ENCODE measurements at regions not wholly inside any gene's neighbourhood (a gene's known extent, or its start where the extent isn't known, plus 50 kb on each side); places are given as distances from the start of the nearest gene placed in this dataset.

DNA sequence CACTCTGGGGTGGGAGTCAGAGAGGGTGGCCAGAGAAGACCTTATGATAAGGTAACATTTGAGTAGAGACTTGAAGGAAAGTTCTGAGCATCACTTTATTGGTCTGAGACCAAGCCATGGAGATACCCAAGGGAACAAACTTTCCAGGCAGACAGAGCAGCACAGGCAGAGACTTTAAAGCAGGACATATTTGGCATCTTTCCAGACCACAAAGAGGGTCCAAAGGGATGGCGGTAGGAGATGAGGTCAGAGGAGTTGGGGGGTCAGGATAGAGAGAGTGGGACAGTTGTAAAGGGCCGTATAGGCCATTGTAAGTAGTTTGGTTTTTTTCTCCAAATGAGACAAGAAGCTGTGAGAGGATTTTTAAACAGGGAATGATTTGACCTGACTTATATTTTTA is 344.4 kb downstream of the SEC23A start:
- intact Hi-C loops (cut with DNase I), result no loop called here
- FAIRE-seq (no peak), DNase-seq (no peak)
- Histone ChIP-seq H3K9me3 (ENCODE audit: control insufficient read depth in 2 of 3, insufficient read depth in 1 of 3, low read length in 3 of 3) (no peaks in the 10 kb centered on the region), H3K27ac (ENCODE audit: low read depth in 2 of 2, low read length in 2 of 2) (no peak overlapping the region), H3K4me3 (ENCODE audit: low read length in 3 of 3) (no peak overlapping the region), H3K36me3 (ENCODE audit: control insufficient read depth in 2 of 3, insufficient read depth in 3 of 3, low read length in 3 of 3) (no peaks in the 10 kb centered on the region), H3K9ac (ENCODE audit: low read length in 3 of 3) (no peak overlapping the region), H3K27me3 (ENCODE audit: control insufficient read depth, insufficient read depth, low read length) (no peaks in the 10 kb centered on the region), H3K4me1 (ENCODE audit: control insufficient read depth in 2 of 3, insufficient read depth in 2 of 3, low read depth in 1 of 3, low read length in 3 of 3) (no peaks in the 10 kb centered on the region)
- TF ChIP-seq, protein P1, sequence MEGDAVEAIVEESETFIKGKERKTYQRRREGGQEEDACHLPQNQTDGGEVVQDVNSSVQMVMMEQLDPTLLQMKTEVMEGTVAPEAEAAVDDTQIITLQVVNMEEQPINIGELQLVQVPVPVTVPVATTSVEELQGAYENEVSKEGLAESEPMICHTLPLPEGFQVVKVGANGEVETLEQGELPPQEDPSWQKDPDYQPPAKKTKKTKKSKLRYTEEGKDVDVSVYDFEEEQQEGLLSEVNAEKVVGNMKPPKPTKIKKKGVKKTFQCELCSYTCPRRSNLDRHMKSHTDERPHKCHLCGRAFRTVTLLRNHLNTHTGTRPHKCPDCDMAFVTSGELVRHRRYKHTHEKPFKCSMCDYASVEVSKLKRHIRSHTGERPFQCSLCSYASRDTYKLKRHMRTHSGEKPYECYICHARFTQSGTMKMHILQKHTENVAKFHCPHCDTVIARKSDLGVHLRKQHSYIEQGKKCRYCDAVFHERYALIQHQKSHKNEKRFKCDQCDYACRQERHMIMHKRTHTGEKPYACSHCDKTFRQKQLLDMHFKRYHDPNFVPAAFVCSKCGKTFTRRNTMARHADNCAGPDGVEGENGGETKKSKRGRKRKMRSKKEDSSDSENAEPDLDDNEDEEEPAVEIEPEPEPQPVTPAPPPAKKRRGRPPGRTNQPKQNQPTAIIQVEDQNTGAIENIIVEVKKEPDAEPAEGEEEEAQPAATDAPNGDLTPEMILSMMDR (IDR thresholded peaks at IDR 0.05; ENCODE audit: borderline replicate concordance, extremely low read depth, insufficient read depth), result no peak

DNA sequence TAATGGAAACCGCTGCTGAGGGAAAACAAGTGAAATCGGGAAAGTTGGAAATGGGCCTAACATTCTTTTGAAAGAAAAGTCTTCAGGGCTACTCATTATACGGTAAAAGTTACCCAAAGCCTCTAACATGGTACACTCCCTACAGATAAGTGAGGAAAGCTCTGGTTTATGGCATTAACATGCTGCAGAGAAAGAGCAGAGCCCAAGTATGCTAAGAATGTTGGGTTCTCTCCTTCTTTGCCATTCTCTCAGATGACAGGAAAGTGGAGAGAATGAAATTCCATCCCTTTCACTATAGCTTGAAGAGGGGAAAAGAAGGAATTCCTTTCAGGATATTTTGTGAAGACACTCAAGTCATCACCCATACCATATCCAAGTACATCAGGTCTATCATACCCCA is 348.0 kb downstream of the SEC23A start:
- H3K27ac ChIP-seq (ENCODE audit: low read depth in 2 of 2, low read length in 2 of 2), result no peak overlapping the region
- H3K4me3 ChIP-seq (ENCODE audit: low read length in 3 of 3), result no peak overlapping the region
- H3K9ac ChIP-seq (ENCODE audit: low read length in 3 of 3), result no peak overlapping the region
- TF ChIP-seq, protein P1 (IDR thresholded peaks at IDR 0.05; ENCODE audit: borderline replicate concordance, extremely low read depth, insufficient read depth), result no peak
- intact Hi-C loops (cut with DNase I), result no loop called here
- H3K36me3 ChIP-seq (ENCODE audit: control insufficient read depth in 2 of 3, insufficient read depth in 3 of 3, low read length in 3 of 3), result no peaks in the 10 kb centered on the region
- FAIRE-seq, result no peak
- H3K4me1 ChIP-seq (ENCODE audit: control insufficient read depth in 2 of 3, insufficient read depth in 2 of 3, low read depth in 1 of 3, low read length in 3 of 3), result no peaks in the 10 kb centered on the region
- H3K9me3 ChIP-seq (ENCODE audit: control insufficient read depth in 2 of 3, insufficient read depth in 1 of 3, low read length in 3 of 3), result no peaks in the 10 kb centered on the region
- DNase-seq, result no peak
- no peaks in the 10 kb centered on the region for H3K27me3 ChIP-seq (ENCODE audit: control insufficient read depth, insufficient read depth, low read length)

DNA sequence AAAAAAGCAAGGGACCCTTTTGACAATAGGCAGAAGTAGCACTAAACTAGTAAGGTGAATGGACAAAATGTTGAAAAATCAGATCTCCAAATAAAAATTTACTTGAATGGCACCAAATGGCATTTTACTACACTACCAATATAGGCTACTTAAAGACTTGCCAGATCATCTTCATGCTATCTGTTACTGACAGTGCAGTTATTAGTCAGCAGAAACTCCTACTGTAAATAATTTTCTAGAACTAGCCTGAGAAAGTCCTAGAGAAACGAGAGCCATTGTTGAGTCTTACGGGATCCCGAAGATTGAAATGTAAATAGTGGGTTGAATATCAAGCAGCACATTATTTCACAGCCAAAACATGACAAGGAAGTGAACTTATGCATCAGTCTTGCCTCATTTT is 350.3 kb downstream of the SEC23A start:
- FAIRE-seq (no peak), DNase-seq (no peak)
- TF ChIP-seq, protein P1 (IDR thresholded peaks at IDR 0.05; ENCODE audit: borderline replicate concordance, extremely low read depth, insufficient read depth), result no peak
- Histone ChIP-seq H3K9me3 (ENCODE audit: control insufficient read depth in 2 of 3, insufficient read depth in 1 of 3, low read length in 3 of 3) (no peaks in the 10 kb centered on the region), H3K4me1 (ENCODE audit: control insufficient read depth in 2 of 3, insufficient read depth in 2 of 3, low read depth in 1 of 3, low read length in 3 of 3) (no peaks in the 10 kb centered on the region), H3K4me3 (ENCODE audit: low read length in 3 of 3) (no peak overlapping the region), H3K36me3 (ENCODE audit: control insufficient read depth in 2 of 3, insufficient read depth in 3 of 3, low read length in 3 of 3) (no peaks in the 10 kb centered on the region), H3K27me3 (ENCODE audit: control insufficient read depth, insufficient read depth, low read length) (no peaks in the 10 kb centered on the region), H3K9ac (ENCODE audit: low read length in 3 of 3) (no peak overlapping the region), H3K27ac (ENCODE audit: low read depth in 2 of 2, low read length in 2 of 2) (no peak overlapping the region)
- intact Hi-C loops (cut with DNase I), result no loop called here

DNA sequence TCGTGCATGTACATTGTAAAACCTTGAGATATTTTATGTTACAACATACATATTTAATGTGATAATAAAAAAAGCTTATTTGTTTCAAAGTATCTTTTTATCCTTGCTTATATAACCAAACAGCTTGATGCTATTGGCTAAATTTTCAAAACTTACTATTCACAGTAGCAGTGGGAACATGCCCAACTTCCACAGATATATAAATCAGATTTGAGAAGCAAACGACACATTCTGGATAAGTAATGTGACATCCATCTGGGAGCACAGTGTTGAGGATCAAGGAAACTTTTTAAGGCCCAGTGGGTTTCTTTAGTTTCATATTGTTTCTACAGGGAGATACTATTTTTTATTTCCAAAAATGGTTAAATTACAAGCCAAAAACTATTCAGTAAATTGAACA is 350.7 kb downstream of the SEC23A start:
- H3K9ac ChIP-seq (ENCODE audit: low read length in 3 of 3), result no peak overlapping the region
- H3K9me3 ChIP-seq (ENCODE audit: control insufficient read depth in 2 of 3, insufficient read depth in 1 of 3, low read length in 3 of 3), result no peaks in the 10 kb centered on the region
- no peaks in the 10 kb centered on the region for H3K36me3 ChIP-seq (ENCODE audit: control insufficient read depth in 2 of 3, insufficient read depth in 3 of 3, low read length in 3 of 3)
- TF ChIP-seq, protein P1 (IDR thresholded peaks at IDR 0.05; ENCODE audit: borderline replicate concordance, extremely low read depth, insufficient read depth), result no peak
- H3K27me3 ChIP-seq (ENCODE audit: control insufficient read depth, insufficient read depth, low read length), result no peaks in the 10 kb centered on the region
- no peak for FAIRE-seq
- DNase-seq, result no peak
- intact Hi-C loops (cut with DNase I), result no loop called here
- H3K4me3 ChIP-seq (ENCODE audit: low read length in 3 of 3), result no peak overlapping the region
- H3K27ac ChIP-seq (ENCODE audit: low read depth in 2 of 2, low read length in 2 of 2), result no peak overlapping the region
- no peaks in the 10 kb centered on the region for H3K4me1 ChIP-seq (ENCODE audit: control insufficient read depth in 2 of 3, insufficient read depth in 2 of 3, low read depth in 1 of 3, low read length in 3 of 3)
